PC-9 (cell line): ENCODE measurements at regions not wholly inside any gene's neighbourhood (a gene's known extent, or its start where the extent isn't known, plus 50 kb on each side); places are given as distances from the start of the nearest gene placed in this dataset.

Experiments
- BruUV-seq: library from RNA; stranded (reverse); fragments of 400-500 nt; replicated peaks from 2 replicates; lab custom pipeline; 2021; lab: Mats Ljungman, UMichigan
- CTCF ChIA-PET: fragments of 300-600 bp; sonication (Branson Sonifier 250); formaldehyde crosslinking; loops from one replicate; lab custom pipeline; 2022; ENCODE audit warnings: antibody characterized with exemption; lab: Charles Lee
- POLR2A ChIA-PET: fragments of 300-600 bp; sonication (Branson Sonifier 250); formaldehyde crosslinking; loops from one replicate; lab custom pipeline; 2022; ENCODE audit warnings: antibody characterized with exemption; ENCODE audit not compliant: unreplicated experiment; lab: Charles Lee
- DNase-seq, 2 experiments: peaks; one replicate each; pipeline versions ENCODE4 v3.0.0 to v3.0.0-alpha.2; 2015 to 2022; ENCODE audit warnings: mixed read lengths in 1 of 2
- H2AFZ ChIP-seq: fragments of 200-600 bp; sonication (generic); 2 replicates; pipeline ENCODE4 v1.8.1; 2017; ENCODE audit warnings: antibody characterized with exemption
- H3F3A ChIP-seq: fragments of 200-600 bp; sonication (generic); 2 replicates; pipeline ENCODE4 v1.8.1; 2017; ENCODE audit warnings: antibody characterized with exemption, mild to moderate bottlenecking, low read depth; ENCODE audit not compliant: insufficient read depth
- H3K27ac ChIP-seq: fragments of 200-600 bp; sonication (generic); 2 replicates; pipeline ENCODE4 v1.6.1; 2016; ENCODE audit warnings: mixed run types
- H3K27me3 ChIP-seq: fragments of 200-600 bp; sonication (generic); 2 replicates; pipeline ENCODE4 v1.6.1; 2016; ENCODE audit warnings: low read depth, mixed run types; ENCODE audit not compliant: insufficient read depth
- H3K36me3 ChIP-seq: fragments of 200-600 bp; sonication (generic); 2 replicates; pipeline ENCODE4 v1.6.1; 2016; ENCODE audit warnings: low read depth, mixed run types
- H3K4me1 ChIP-seq: fragments of 200-600 bp; sonication (generic); replicated peaks from 2 replicates; pipeline ENCODE4 v1.6.1; 2016; ENCODE audit warnings: mixed run types; ENCODE audit not compliant: insufficient read depth
- H3K4me2 ChIP-seq: fragments of 200-600 bp; sonication (generic); 2 replicates; pipeline ENCODE4 v1.6.1; 2017; ENCODE audit warnings: mixed run types
- H3K4me3 ChIP-seq: fragments of 200-600 bp; sonication (generic); 2 replicates; pipeline ENCODE4 v1.6.1; 2016; ENCODE audit warnings: mixed run types
- H3K79me2 ChIP-seq: fragments of 200-600 bp; sonication (generic); 2 replicates; pipeline ENCODE4 v1.6.1; 2017; ENCODE audit warnings: low read depth, mixed run types
- H3K9me2 ChIP-seq: fragments of 200-600 bp; sonication (generic); 2 replicates; pipeline ENCODE4 v1.8.1; 2017; ENCODE audit warnings: mild to moderate bottlenecking; ENCODE audit not compliant: insufficient read depth
- H3K9me3 ChIP-seq: fragments of 200-600 bp; sonication (generic); 2 replicates; pipeline ENCODE4 v1.8.1; 2016; ENCODE audit warnings: low read depth; ENCODE audit not compliant: insufficient read depth
- H4K20me1 ChIP-seq: fragments of 200-600 bp; sonication (generic); 2 replicates; pipeline ENCODE4 v1.8.1; 2017; ENCODE audit not compliant: insufficient read depth
- EZH2 ChIP-seq: fragments of 200-600 bp; sonication (generic); IDR thresholded peaks from 2 replicates; pipeline ENCODE4 v1.8.0; 2017; ENCODE audit warnings: antibody characterized with exemption, low read depth
- intact Hi-C: fragments of 100-400 bp; cut with micrococcal nuclease; formaldehyde crosslinking; loops from one replicate; pipeline ENCODE4 v1.10.0; 2022; ENCODE audit not compliant: unreplicated experiment
- TF ChIP-seq, protein P1 (sequence below): fragments of 200-600 bp; sonication (generic); conservative IDR thresholded peaks from 2 replicates; pipeline ENCODE4 v1.6.1; 2017; ENCODE audit warnings: mixed run types, antibody characterized with exemption, mild to moderate bottlenecking, moderate library complexity

DNA sequence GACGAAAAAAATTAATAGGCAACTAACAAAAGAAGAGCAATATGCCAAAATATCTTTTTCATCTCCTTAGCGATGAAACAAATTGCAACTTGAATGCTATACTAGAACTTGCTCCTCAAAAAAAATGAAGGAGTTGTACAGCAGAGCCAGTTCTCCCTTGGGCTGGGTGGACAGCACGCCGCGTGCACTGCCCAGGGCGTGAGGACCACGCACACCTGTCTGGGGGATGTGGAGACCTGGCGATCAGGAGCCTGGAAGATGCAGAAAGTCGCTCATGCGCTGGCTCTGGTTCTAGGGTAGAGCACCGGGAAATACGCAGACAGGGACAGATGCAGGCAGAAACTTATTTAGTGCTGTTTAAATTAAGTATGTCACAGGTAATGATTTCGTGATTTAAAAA lies 342.0 kb upstream of the IRX4 start:
- H3K4me3 ChIP-seq = no peak overlapping the region
- no peak overlapping the region for H2AFZ ChIP-seq
- no peaks in the 10 kb centered on the region for H3K9me2 ChIP-seq
- BruUV-seq = no TSS peak
- POLR2A ChIA-PET = no interaction called here
- no peaks in the 10 kb centered on the region for H3F3A ChIP-seq
- H3K9me3 ChIP-seq = no peaks in the 10 kb centered on the region
- H3K27me3 ChIP-seq = peaks cover 62% of the 10 kb centered on the region
- no peak for DNase-seq
- H3K36me3 ChIP-seq = no peaks in the 10 kb centered on the region
- intact Hi-C loops = no loop called here
- no peak for TF ChIP-seq EZH2
- TF ChIP-seq, protein P1, sequence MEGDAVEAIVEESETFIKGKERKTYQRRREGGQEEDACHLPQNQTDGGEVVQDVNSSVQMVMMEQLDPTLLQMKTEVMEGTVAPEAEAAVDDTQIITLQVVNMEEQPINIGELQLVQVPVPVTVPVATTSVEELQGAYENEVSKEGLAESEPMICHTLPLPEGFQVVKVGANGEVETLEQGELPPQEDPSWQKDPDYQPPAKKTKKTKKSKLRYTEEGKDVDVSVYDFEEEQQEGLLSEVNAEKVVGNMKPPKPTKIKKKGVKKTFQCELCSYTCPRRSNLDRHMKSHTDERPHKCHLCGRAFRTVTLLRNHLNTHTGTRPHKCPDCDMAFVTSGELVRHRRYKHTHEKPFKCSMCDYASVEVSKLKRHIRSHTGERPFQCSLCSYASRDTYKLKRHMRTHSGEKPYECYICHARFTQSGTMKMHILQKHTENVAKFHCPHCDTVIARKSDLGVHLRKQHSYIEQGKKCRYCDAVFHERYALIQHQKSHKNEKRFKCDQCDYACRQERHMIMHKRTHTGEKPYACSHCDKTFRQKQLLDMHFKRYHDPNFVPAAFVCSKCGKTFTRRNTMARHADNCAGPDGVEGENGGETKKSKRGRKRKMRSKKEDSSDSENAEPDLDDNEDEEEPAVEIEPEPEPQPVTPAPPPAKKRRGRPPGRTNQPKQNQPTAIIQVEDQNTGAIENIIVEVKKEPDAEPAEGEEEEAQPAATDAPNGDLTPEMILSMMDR = no peak
- no peaks in the 10 kb centered on the region for H3K4me1 ChIP-seq
- H3K27ac ChIP-seq = no peak overlapping the region
- CTCF ChIA-PET = no interaction called here
- no peaks in the 10 kb centered on the region for H3K79me2 ChIP-seq
- no peak overlapping the region for H3K4me2 ChIP-seq
- H4K20me1 ChIP-seq = peaks cover 6% of the 10 kb centered on the region; the same call in 1 of the 2 replicates

DNA sequence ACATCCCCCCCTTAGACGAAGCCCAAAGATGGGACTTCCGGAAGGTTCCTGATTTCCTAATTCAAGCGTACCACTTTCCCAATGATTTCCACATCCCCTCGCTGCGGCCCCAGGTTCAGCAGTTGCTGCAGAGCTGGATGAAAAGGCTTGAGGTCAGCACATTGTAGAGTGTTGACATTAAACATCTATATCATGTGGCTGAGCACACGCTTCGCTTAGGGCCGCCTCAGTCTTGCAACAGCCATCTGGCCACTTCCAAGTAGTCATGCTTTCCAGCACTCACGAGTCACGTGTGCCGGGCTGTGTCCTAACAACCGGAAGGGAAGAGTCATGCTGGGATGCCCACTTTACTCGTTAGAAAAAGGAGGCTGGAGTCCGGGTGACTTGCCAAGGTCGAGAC lies 340.6 kb upstream of the IRX4 start:
- no TSS peak for BruUV-seq
- Histone ChIP-seq H2AFZ (no peak overlapping the region), H3K79me2 (no peaks in the 10 kb centered on the region), H3K27me3 (peaks cover 58% of the 10 kb centered on the region), H3K4me2 (no peak overlapping the region), H3K36me3 (no peaks in the 10 kb centered on the region), H4K20me1 (peaks cover 6% of the 10 kb centered on the region; the same call in 1 of the 2 replicates), H3K4me1 (no peaks in the 10 kb centered on the region), H3K27ac (no peak overlapping the region), H3F3A (no peaks in the 10 kb centered on the region), H3K4me3 (no peak overlapping the region), H3K9me3 (no peaks in the 10 kb centered on the region), H3K9me2 (no peaks in the 10 kb centered on the region)
- ChIA-PET POLR2A (no interaction called here), CTCF (no interaction called here)
- intact Hi-C loops = no loop called here
- TF ChIP-seq, protein P1 = no peak
- TF ChIP-seq EZH2 = no peak; the same call in 1 of the 2 replicates
- DNase-seq = no peak

DNA sequence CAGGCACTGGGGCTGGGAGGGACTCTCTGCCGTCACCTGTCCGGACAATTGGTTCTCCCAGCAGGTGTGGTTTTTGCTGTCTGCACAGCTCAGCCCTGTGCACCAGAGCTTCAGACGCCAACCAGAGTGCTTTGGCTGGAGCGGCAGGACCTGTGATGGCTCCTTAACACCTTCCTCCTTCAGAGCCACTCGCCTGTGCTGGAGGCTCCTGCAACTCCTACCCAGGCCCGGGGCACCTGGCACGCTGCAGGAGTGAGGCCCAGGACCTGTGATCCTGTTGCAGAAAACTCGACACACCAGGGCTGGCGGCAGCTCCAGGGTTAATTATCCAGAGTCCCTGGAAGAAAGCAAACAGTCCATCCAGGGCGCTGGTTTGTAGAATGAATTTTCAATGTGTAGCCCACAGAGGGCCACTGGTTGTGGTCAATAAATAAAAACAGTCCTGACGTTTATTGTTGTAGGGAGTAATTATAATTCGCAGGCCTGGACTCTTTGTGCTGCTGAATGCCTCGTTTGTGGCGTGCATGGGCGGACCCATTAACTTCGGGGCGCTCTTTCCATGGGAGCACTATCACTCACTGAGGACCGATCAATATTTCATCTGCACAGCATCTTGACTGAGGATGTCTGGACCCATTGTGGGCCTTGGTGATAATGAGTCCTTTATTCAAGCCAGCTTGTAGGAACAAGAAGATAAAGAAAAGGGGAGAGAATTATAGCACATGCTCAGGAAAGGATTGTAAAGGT lies 339.7 kb upstream of the IRX4 start:
- Histone ChIP-seq H3F3A (no peaks in the 10 kb centered on the region), H3K27ac (no peak overlapping the region), H3K4me3 (no peak overlapping the region), H2AFZ (no peak overlapping the region), H3K27me3 (peaks cover 53% of the 10 kb centered on the region), H3K79me2 (no peaks in the 10 kb centered on the region), H3K4me1 (no peaks in the 10 kb centered on the region), H3K9me2 (no peaks in the 10 kb centered on the region), H3K36me3 (no peaks in the 10 kb centered on the region), H3K4me2 (no peak overlapping the region), H3K9me3 (no peaks in the 10 kb centered on the region), H4K20me1 (peaks cover 6% of the 10 kb centered on the region; the same call in 1 of the 2 replicates)
- ChIA-PET CTCF (no interaction called here), POLR2A (no interaction called here)
- BruUV-seq = no TSS peak
- no peak for DNase-seq
- TF ChIP-seq EZH2 = no peak
- TF ChIP-seq, protein P1 = no peak
- intact Hi-C loops = no loop called here
